Lower lobe of right lung (tissue), 2 donors: ENCODE measurements at regions not wholly inside any gene's neighbourhood (a gene's known extent, or its start where the extent isn't known, plus 50 kb on each side); places are given as distances from the start of the nearest gene placed in this dataset.

Experiments
- ATAC-seq, 2 donors: fragments of 200-7000 bp; cut with Tn5 transposase; one replicate each; pipeline ENCODE4 v1.9.1; 2020 to 2022; ENCODE audit warnings: mild to moderate bottlenecking in 2 of 2, moderate library complexity in 2 of 2
- DNase-seq: peaks from one replicate; pipeline ENCODE4 v3.0.0-alpha.2; 2020
- H3K27ac ChIP-seq: fragments of 200-600 bp; one replicate; pipeline ENCODE4 v1.8.0; 2022
- H3K27me3 ChIP-seq: fragments of 200-600 bp; one replicate; pipeline ENCODE4 v1.8.0; 2022; ENCODE audit warnings: low read depth
- H3K36me3 ChIP-seq: fragments of 200-600 bp; one replicate; pipeline ENCODE4 v1.8.0; 2022; ENCODE audit warnings: mild to moderate bottlenecking
- H3K4me1 ChIP-seq: fragments of 200-600 bp; one replicate; pipeline ENCODE4 v1.8.0; 2022
- H3K4me3 ChIP-seq: fragments of 200-600 bp; one replicate; pipeline ENCODE4 v1.8.0; 2022; ENCODE audit warnings: mild to moderate bottlenecking
- H3K9me3 ChIP-seq: fragments of 200-600 bp; one replicate; pipeline ENCODE4 v1.8.0; 2022
- CTCF ChIP-seq: fragments of 200-600 bp; IDR thresholded peaks from one replicate; pipeline ENCODE4 v1.8.0; 2022; ENCODE audit warnings: antibody characterized with exemption, mild to moderate bottlenecking
- intact Hi-C: fragments of 100-400 bp; cut with DNase I; formaldehyde crosslinking; loops from one replicate; pipeline ENCODE4 v1.11.0; 2022
- donor health status: DM: no; HTN: yes; CAD: no; lungs with severe emphysema.

GRCh38 chr11:113581713-113582112 lies 106.5 kb upstream of the DRD2 start:
- intact Hi-C loops: no loop called here

GRCh38 chr11:113579292-113579940 lies 104.2 kb upstream of the DRD2 start:
- no peaks in the 10 kb centered on the region for H3K4me1 ChIP-seq
- no peaks in the 10 kb centered on the region for H3K27me3 ChIP-seq
- intact Hi-C loops: no loop called here
- DNase-seq: no peak
- H3K4me3 ChIP-seq: no peak overlapping the region
- no peak overlapping the region for H3K27ac ChIP-seq
- H3K36me3 ChIP-seq: no peaks in the 10 kb centered on the region
- ATAC-seq: no peak
- no peak for TF ChIP-seq CTCF
- no peaks in the 10 kb centered on the region for H3K9me3 ChIP-seq

More at GRCh38 chr11:113581713-113582112, 106.5 kb upstream of the DRD2 start:
- no peak overlapping the region for H3K4me3 ChIP-seq
- no peaks in the 10 kb centered on the region for H3K9me3 ChIP-seq
- TF ChIP-seq CTCF: no peak
- no peak overlapping the region for H3K27ac ChIP-seq
- H3K4me1 ChIP-seq: no peaks in the 10 kb centered on the region
- no peaks in the 10 kb centered on the region for H3K27me3 ChIP-seq
- no peak for DNase-seq
- ATAC-seq: no peak
- H3K36me3 ChIP-seq: no peaks in the 10 kb centered on the region

GRCh38 chr11:113578715-113579250 lies 103.6 kb upstream of the DRD2 start:
- H3K36me3 ChIP-seq: no peaks in the 10 kb centered on the region

GRCh38 chr11:113578033-113578380 lies 102.8 kb upstream of the DRD2 start:
- intact Hi-C loops: no loop called here
- Histone ChIP-seq H3K27ac (no peak overlapping the region), H3K4me3 (no peak overlapping the region), H3K9me3 (no peaks in the 10 kb centered on the region), H3K4me1 (no peaks in the 10 kb centered on the region), H3K27me3 (no peaks in the 10 kb centered on the region), H3K36me3 (no peaks in the 10 kb centered on the region)
- no peak for TF ChIP-seq CTCF
- DNase-seq (no peak), ATAC-seq (no peak)

More at GRCh38 chr11:113578715-113579250, 103.6 kb upstream of the DRD2 start:
- H3K4me1 ChIP-seq: no peaks in the 10 kb centered on the region
- DNase-seq: no peak
- ATAC-seq: peak in 1 of 2 donors; percentile 34
- no peak overlapping the region for H3K4me3 ChIP-seq
- TF ChIP-seq CTCF: no peak
- no peaks in the 10 kb centered on the region for H3K9me3 ChIP-seq
- intact Hi-C loops: no loop called here
- no peak overlapping the region for H3K27ac ChIP-seq
- no peaks in the 10 kb centered on the region for H3K27me3 ChIP-seq

- ATAC-seq: peak in 1 of 2 donors; percentile 46
- intact Hi-C loops: no loop called here
- H3K36me3 ChIP-seq: no peaks in the 10 kb centered on the region
- no peak for TF ChIP-seq CTCF
- no peaks in the 10 kb centered on the region for H3K9me3 ChIP-seq
- H3K4me3 ChIP-seq: no peak overlapping the region
- no peaks in the 10 kb centered on the region for H3K27me3 ChIP-seq
- no peak overlapping the region for H3K27ac ChIP-seq
- DNase-seq: no peak
- no peaks in the 10 kb centered on the region for H3K4me1 ChIP-seq
Measured at GRCh38 chr11:113577356-113578032, 102.3 kb upstream of the DRD2 start.
